H1 (cell line): ENCODE measurements at regions not wholly inside any gene's neighbourhood (a gene's known extent, or its start where the extent isn't known, plus 50 kb on each side); places are given as distances from the start of the nearest gene placed in this dataset.

ENCODE experiments used
- CBX8 ChIP-seq: fragments of 300-800, 300-1000 bp; sonication (generic); IDR thresholded peaks from 2 replicates; pipeline ENCODE4 v1.7.1; 2016; ENCODE audit warnings: low read depth, low read length, borderline replicate concordance
- CHD7 ChIP-seq: fragments of 300-600 bp; sonication (generic); IDR thresholded peaks from 2 replicates; pipeline ENCODE4 v1.7.1; 2012; ENCODE audit warnings: low read length, moderate library complexity, mild to moderate bottlenecking, inconsistent platforms; ENCODE audit not compliant: insufficient replicate concordance
- CTCF ChIP-seq, 3 experiments: IDR thresholded peaks; 1 replicate in 2 of 3; 2 replicates in 1 of 3; pipeline versions ENCODE4 v1.5.1 to v1.6.1; 2011; ENCODE audit warnings: low read length in 3 of 3, mild to moderate bottlenecking in 3 of 3, inconsistent platforms in 2 of 3, low read depth in 1 of 3, moderate library complexity in 1 of 3; ENCODE audit not compliant: insufficient read depth in 1 of 3; ENCODE audit errors: control extremely low read depth in 1 of 3
- EGR1 ChIP-seq: IDR thresholded peaks from 2 replicates; pipeline ENCODE4 v1.6.1; 2011; ENCODE audit warnings: low read depth, low read length, borderline replicate concordance
- RAD21 ChIP-seq, 2 experiments: IDR thresholded peaks in 1 of 2; conservative IDR thresholded peaks in 1 of 2; 2 replicates each; pipeline ENCODE4 v1.6.1; 2011; ENCODE audit warnings: low read depth in 2 of 2, low read length in 2 of 2, improper control_type of control experiment in 1 of 2, inconsistent platforms in 1 of 2, mild to moderate bottlenecking in 1 of 2, moderate library complexity in 1 of 2
- RBBP5 ChIP-seq: IDR thresholded peaks from 2 replicates; pipeline ENCODE4 v1.7.1; 2012; ENCODE audit warnings: low read depth, mild to moderate bottlenecking, inconsistent platforms, low read length, moderate library complexity, borderline replicate concordance
- SIN3A ChIP-seq, 2 experiments: IDR thresholded peaks in 1 of 2; conservative IDR thresholded peaks in 1 of 2; 2 replicates each; pipeline ENCODE4 v1.6.1; 2011 to 2012; ENCODE audit warnings: low read length in 2 of 2, improper control_type of control experiment in 1 of 2, low read depth in 1 of 2, mild to moderate bottlenecking in 1 of 2

DNA sequence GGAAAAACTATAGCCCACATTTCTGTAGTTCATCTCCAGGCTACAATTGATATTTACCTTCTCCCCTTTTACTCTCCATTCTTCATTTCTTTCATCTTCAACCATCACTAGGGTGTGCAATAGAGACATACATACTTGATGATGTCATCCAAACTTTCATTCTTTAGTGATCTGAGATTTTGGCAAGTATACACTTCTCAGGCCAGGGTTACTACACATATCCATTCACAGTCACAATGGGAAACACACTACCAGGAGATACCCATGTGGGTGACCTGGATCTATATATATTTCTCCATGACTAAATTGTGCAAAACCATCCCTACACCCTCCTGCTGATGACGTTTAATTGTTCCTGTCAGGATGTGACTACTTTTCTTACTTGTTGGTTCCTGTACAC lies 769.5 kb upstream of the DPPA4 start (continued):
- TF ChIP-seq CTCF (IDR thresholded peaks at IDR 0.05; ENCODE audit: control extremely low read depth in 1 of 3, insufficient read depth in 1 of 3, low read depth in 1 of 3, low read length in 3 of 3) (no peak), RAD21 (IDR thresholded peaks at IDR 0.05 in 1 of 2, conservative IDR thresholded peaks at IDR 0.05 in 1 of 2; ENCODE audit: low read depth in 2 of 2, low read length in 2 of 2) (no peak), SIN3A (conservative IDR thresholded peaks at IDR 0.05 in 1 of 2, IDR thresholded peaks at IDR 0.05 in 1 of 2; ENCODE audit: low read depth in 1 of 2, low read length in 2 of 2) (no peak), CBX8 (no peak), CHD7 (no peak), RBBP5 (no peak), EGR1 (no peak)
